Right cardiac atrium (tissue), 5 donors: ENCODE measurements at regions not wholly inside any gene's neighbourhood (a gene's known extent, or its start where the extent isn't known, plus 50 kb on each side); places are given as distances from the start of the nearest gene placed in this dataset.

Experiments used
- ATAC-seq, 2 donors: fragments of 200-7000 bp; cut with Tn5 transposase; one replicate each; pipeline versions ENCODE4 v1.8.0 to v1.9.1; 2020; ENCODE audit warnings: moderate library complexity in 2 of 2, mild to moderate bottlenecking in 1 of 2
- DNase-seq, 3 donors: peaks; one replicate each; pipeline ENCODE4 v3.0.0-alpha.2; 2020
- H3K27ac ChIP-seq: one replicate; pipeline ENCODE4 v1.5.1; 2013; ENCODE audit warnings: mild to moderate bottlenecking, low read length, control low read depth, moderate library complexity
- H3K27me3 ChIP-seq: one replicate; pipeline ENCODE4 v1.6.1; 2013; ENCODE audit not compliant: control insufficient read depth, insufficient read depth
- H3K4me1 ChIP-seq: one replicate; pipeline ENCODE4 v1.6.1; 2013; ENCODE audit warnings: low read length; ENCODE audit not compliant: control insufficient read depth, insufficient read depth
- H3K4me3 ChIP-seq: one replicate; pipeline ENCODE4 v1.5.1; 2013; ENCODE audit warnings: low read length, control low read depth
- H3K9me3 ChIP-seq: one replicate; pipeline ENCODE4 v1.6.1; 2013; ENCODE audit warnings: low read length; ENCODE audit not compliant: control insufficient read depth
- WGBS: extraction: QIAGEN DNeasy Blood & Tissue Kit; methylation state at CpG from one replicate; pipeline ENCODE4 v1.1.7; 2013; 5-methylcytosine and 5-hydroxymethylcytosine counted together
- intact Hi-C, 4 donors: fragments of 100-400 bp; cut with DNase I; formaldehyde crosslinking; loops; one replicate each; pipeline versions ENCODE4 v1.11.0 to v1.14.0; 2022 to 2023
- donor health status: healthy with polysubstance abuse.
- donor health status: DM: no; HTN: yes; CAD: no.
- donor health status: DM: no; HTN: no; CAD: no.
- donor health status: DM: no; HTN: yes; CAD: no; lungs with severe emphysema.
- donor health status: DM: yes; HTN: yes; CAD: no.

DNA sequence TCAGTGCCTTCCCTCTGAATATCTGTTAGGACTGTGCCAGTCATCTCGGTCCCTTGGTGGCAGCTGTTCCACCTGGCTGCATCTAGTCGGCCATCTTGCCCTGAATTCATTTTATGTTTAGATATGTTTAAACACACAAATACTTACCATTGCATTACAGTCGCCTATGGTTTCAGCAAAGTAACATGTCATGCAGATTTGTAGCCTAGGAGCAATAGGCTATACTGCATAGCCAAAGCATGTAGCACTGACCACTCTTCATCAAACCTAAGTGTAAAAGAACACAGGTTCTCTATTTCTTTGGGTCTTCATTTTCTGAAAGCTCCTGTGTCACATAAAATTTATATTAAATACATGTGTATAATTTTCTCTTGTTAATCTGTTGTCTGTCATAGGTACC is 118.9 kb upstream of the THSD7A start:
- intact Hi-C loops: no loop called here
- 90% methylated on average over 3 of the region's 3 CpGs for WGBS
- Histone ChIP-seq H3K27ac (no peak overlapping the region), H3K9me3 (no peaks in the 10 kb centered on the region), H3K4me3 (no peak overlapping the region), H3K27me3 (no peaks in the 10 kb centered on the region), H3K4me1 (no peaks in the 10 kb centered on the region)
- DNase-seq: no peak
- ATAC-seq: no peak

DNA sequence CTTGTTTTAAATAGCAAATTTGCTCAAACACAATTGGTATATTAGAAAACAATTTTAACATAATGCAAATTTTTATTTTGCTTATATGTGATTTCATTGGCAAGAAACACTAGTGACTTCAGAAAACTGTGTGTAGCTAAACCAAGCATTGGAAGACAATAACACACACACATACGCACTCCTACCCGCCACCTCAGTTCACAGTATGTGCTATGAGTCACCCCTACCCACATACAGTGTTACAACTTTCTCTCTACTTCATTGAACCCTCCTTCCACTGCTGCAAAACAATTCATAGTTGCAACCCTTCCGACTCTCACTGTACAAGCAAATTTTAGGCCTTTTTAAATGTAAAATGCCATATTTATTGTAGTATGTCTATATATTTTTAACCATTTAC is 119.9 kb upstream of the THSD7A start:
- Histone ChIP-seq H3K4me3 (no peak overlapping the region), H3K27ac (no peak overlapping the region), H3K4me1 (no peaks in the 10 kb centered on the region), H3K9me3 (no peaks in the 10 kb centered on the region), H3K27me3 (no peaks in the 10 kb centered on the region)
- DNase-seq (no peak), ATAC-seq (no peak)
- WGBS: 85% methylated on average over 3 of the region's 3 CpGs
- intact Hi-C loops: no loop called here

- no peak overlapping the region for H3K4me3 ChIP-seq
- ATAC-seq: no peak
Observed at GRCh38 chr7:11952972-11953371, 121.0 kb upstream of the THSD7A start.

DNA sequence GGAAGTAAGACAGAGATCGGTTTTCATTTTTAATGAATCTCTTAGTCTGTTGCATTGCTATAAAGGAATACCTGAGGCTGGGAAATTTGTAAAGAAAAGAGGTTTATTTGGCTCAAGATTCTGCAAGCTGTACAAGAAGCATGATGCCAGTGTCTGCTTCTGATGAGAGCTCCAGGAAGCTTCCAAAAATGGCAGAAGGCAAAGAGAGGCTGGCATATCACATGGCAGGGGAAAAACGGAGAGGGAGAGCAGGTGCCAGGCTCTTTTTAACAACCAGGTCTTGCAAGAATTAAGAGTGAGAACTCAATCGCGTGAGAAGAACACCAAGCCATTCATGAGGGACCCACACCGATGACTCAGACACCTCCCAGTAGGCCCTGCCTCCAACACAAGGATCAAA is 125.0 kb upstream of the THSD7A start:
- Histone ChIP-seq H3K4me3 (no peak overlapping the region), H3K9me3 (no peaks in the 10 kb centered on the region), H3K27ac (no peak overlapping the region), H3K4me1 (no peaks in the 10 kb centered on the region), H3K27me3 (no peaks in the 10 kb centered on the region)
- ATAC-seq: no peak
- DNase-seq: no peak
- 84% methylated on average over 5 of the region's 5 CpGs for WGBS
- intact Hi-C loops: no loop called here

More at GRCh38 chr7:11952972-11953371, 121.0 kb upstream of the THSD7A start:
- Histone ChIP-seq H3K27ac (no peak overlapping the region), H3K27me3 (no peaks in the 10 kb centered on the region), H3K4me1 (no peaks in the 10 kb centered on the region), H3K9me3 (no peaks in the 10 kb centered on the region)
- 89% methylated on average over 2 of the region's 2 CpGs for WGBS
- no peak for DNase-seq
- intact Hi-C loops: no loop called here

GRCh38 chr7:11957956-11958355 is 126.0 kb upstream of the THSD7A start:
- no peaks in the 10 kb centered on the region for H3K9me3 ChIP-seq
- H3K27me3 ChIP-seq: no peaks in the 10 kb centered on the region
- intact Hi-C loops: no loop called here
- DNase-seq (no peak), ATAC-seq (no peak)
- H3K4me3 ChIP-seq: no peak overlapping the region
- 76% methylated on average over 1 of the region's 1 CpG for WGBS
- H3K27ac ChIP-seq: no peak overlapping the region
- no peaks in the 10 kb centered on the region for H3K4me1 ChIP-seq

- DNase-seq: no peak
- Histone ChIP-seq H3K27ac (no peak overlapping the region), H3K9me3 (no peaks in the 10 kb centered on the region), H3K27me3 (no peaks in the 10 kb centered on the region), H3K4me3 (no peak overlapping the region), H3K4me1 (no peaks in the 10 kb centered on the region)
- no peak for ATAC-seq
- intact Hi-C loops: no loop called here
- WGBS: 75% methylated on average over 2 of the region's 2 CpGs
Observed at GRCh38 chr7:11959121-11959520, 127.1 kb upstream of the THSD7A start.

GRCh38 chr7:11960621-11961020 is 128.6 kb upstream of the THSD7A start:
- no peak for ATAC-seq
- DNase-seq: no peak
- H3K4me1 ChIP-seq: no peaks in the 10 kb centered on the region
- no peaks in the 10 kb centered on the region for H3K9me3 ChIP-seq
- H3K4me3 ChIP-seq: no peak overlapping the region
- no peak overlapping the region for H3K27ac ChIP-seq
- intact Hi-C loops: no loop called here
- no peaks in the 10 kb centered on the region for H3K27me3 ChIP-seq

- H3K27ac ChIP-seq: no peak overlapping the region
- no peak for DNase-seq
- H3K4me3 ChIP-seq: no peak overlapping the region
- intact Hi-C loops: no loop called here
- no peak for ATAC-seq
- no peaks in the 10 kb centered on the region for H3K27me3 ChIP-seq
- H3K4me1 ChIP-seq: no peaks in the 10 kb centered on the region
- WGBS: 82% methylated on average over 1 of the region's 1 CpG
- H3K9me3 ChIP-seq: no peaks in the 10 kb centered on the region
Observed at GRCh38 chr7:11969643-11970042, 137.6 kb upstream of the THSD7A start.

- no peak for DNase-seq
- H3K4me3 ChIP-seq: no peak overlapping the region
- intact Hi-C loops: no loop called here
- no peaks in the 10 kb centered on the region for H3K27me3 ChIP-seq
- no peaks in the 10 kb centered on the region for H3K4me1 ChIP-seq
- ATAC-seq: no peak
- no peak overlapping the region for H3K27ac ChIP-seq
- no peaks in the 10 kb centered on the region for H3K9me3 ChIP-seq
- 40% methylated on average over 3 of the region's 3 CpGs for WGBS
Observed at GRCh38 chr7:11970132-11970531, 138.1 kb upstream of the THSD7A start.

DNA sequence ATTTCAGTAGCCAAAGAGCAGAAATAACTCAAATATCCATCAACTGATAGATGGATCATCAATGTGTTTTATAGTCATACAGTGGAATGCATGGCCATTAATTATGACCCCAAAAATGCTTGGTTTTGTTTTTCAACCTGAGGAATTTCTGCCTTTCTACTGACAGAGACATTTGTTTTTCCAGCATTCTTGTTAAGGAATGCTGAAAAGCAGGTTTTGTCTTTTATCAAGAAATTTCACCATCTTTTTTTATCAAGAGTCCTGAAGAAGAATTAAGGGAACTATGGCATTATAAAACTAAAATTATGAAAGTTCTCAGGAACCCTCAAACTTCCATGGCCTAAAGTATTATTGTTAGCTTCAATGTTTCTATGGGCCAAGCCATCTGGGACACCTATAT is 153.4 kb upstream of the THSD7A start:
- intact Hi-C loops: no loop called here
- Histone ChIP-seq H3K9me3 (no peaks in the 10 kb centered on the region), H3K4me3 (no peak overlapping the region), H3K4me1 (no peaks in the 10 kb centered on the region), H3K27ac (no peak overlapping the region), H3K27me3 (no peaks in the 10 kb centered on the region)
- ATAC-seq (no peak), DNase-seq (no peak)

- Histone ChIP-seq H3K9me3 (no peaks in the 10 kb centered on the region), H3K27me3 (no peaks in the 10 kb centered on the region), H3K27ac (no peak overlapping the region), H3K4me3 (no peak overlapping the region), H3K4me1 (no peaks in the 10 kb centered on the region)
- no peak for DNase-seq
- WGBS: 69% methylated on average over 3 of the region's 3 CpGs
- intact Hi-C loops: no loop called here
- no peak for ATAC-seq
Observed at GRCh38 chr7:11985971-11986370, 154.0 kb upstream of the THSD7A start.

- no peak for ATAC-seq
- Histone ChIP-seq H3K27ac (no peak overlapping the region), H3K4me3 (no peak overlapping the region), H3K9me3 (no peaks in the 10 kb centered on the region), H3K4me1 (no peaks in the 10 kb centered on the region), H3K27me3 (no peaks in the 10 kb centered on the region)
- intact Hi-C loops: no loop called here
- DNase-seq: no peak
- 54% methylated on average over 1 of the region's 1 CpG for WGBS
Observed at GRCh38 chr7:11988186-11988585, 156.2 kb upstream of the THSD7A start.
